HepG2 (cell line): ENCODE measurements at regions not wholly inside any gene's neighbourhood (a gene's known extent, or its start where the extent isn't known, plus 50 kb on each side); places are given as distances from the start of the nearest gene placed in this dataset.

ENCODE experiments used
- ATAC-seq: fragments of 200-7000 bp; cut with Tn5 transposase; 3 replicates; pipeline ENCODE4 v1.9.1; 2020; ENCODE audit warnings: mild to moderate bottlenecking, moderate library complexity
- BruUV-seq: library from RNA; stranded (reverse); fragments of 400-500 nt; replicated peaks from 2 replicates; lab custom pipeline; 2021; lab: Mats Ljungman, UMichigan
- CTCF ChIA-PET: fragments of 300-600 bp; formaldehyde crosslinking; extraction: SDS; loops from one replicate; lab custom pipeline; 2021; ENCODE audit warnings: low total read pairs, inconsistent platforms, low intra/inter-chr PET ratio; lab: Yijun Ruan, JAX
- POLR2A ChIA-PET: fragments of 350-600 bp; sonication (Branson Sonifier 250); formaldehyde crosslinking; loops from one replicate; lab custom pipeline; 2020; ENCODE audit warnings: antibody characterized with exemption, inconsistent platforms; lab: Yijun Ruan, JAX
- DNase-seq: peaks from one replicate; pipeline ENCODE4 v3.0.0-alpha.2; 2015; ENCODE audit warnings: low spot score
- FAIRE-seq: peaks from 3 replicates; lab custom pipeline; 2011; peaks lifted over from hg19 to GRCh38; lab: Jason Lieb, UNC
- H2AFZ ChIP-seq: one replicate; pipeline ENCODE4 v1.6.1; 2011; ENCODE audit warnings: low read length, inconsistent platforms
- H3K27ac ChIP-seq: fragments of 300-600 bp; 3 replicates; pipeline ENCODE4 v1.8.0; 2011; ENCODE audit warnings: mixed run types, mild to moderate bottlenecking, mixed read lengths, low read length, inconsistent platforms; ENCODE audit not compliant: insufficient read depth; ENCODE audit errors: extremely low read length
- H3K27me3 ChIP-seq, 2 experiments: fragments of 200-600 bp in 1 of 2; 2 replicates in 1 of 2; 3 replicates in 1 of 2; pipeline versions ENCODE4 v1.6.0 to v1.8.0; 2011; ENCODE audit warnings: low read length in 2 of 2, mild to moderate bottlenecking in 2 of 2, moderate library complexity in 2 of 2, inconsistent platforms in 1 of 2; ENCODE audit not compliant: insufficient read depth in 2 of 2, control insufficient read depth in 1 of 2
- H3K36me3 ChIP-seq, 2 experiments: fragments of 200-600 bp in 1 of 2; replicated peaks in 1 of 2; 2 replicates in 1 of 2; 3 replicates in 1 of 2; pipeline versions ENCODE4 v1.5.1 to v1.8.0; 2011; ENCODE audit warnings: low read length in 2 of 2, inconsistent platforms in 1 of 2; ENCODE audit not compliant: insufficient read depth in 2 of 2, control insufficient read depth in 1 of 2
- H3K4me1 ChIP-seq: 2 replicates; pipeline ENCODE4 v1.5.1; 2012; ENCODE audit warnings: low read length, inconsistent platforms; ENCODE audit not compliant: insufficient read depth
- H3K4me2 ChIP-seq: 2 replicates; pipeline ENCODE4 v1.6.0; 2011; ENCODE audit warnings: low read depth, low read length, inconsistent platforms
- H3K4me3 ChIP-seq, 3 experiments: fragments of 200-600 bp in 1 of 3; sonication (generic), shearing (Covaris generic) in 1 of 3; replicated peaks in 1 of 3; 2 replicates each; pipeline ENCODE4 v1.5.1; 2011 to 2016; ENCODE audit warnings: low read length in 3 of 3, inconsistent platforms in 2 of 3, low read depth in 2 of 3, mild to moderate bottlenecking in 2 of 3, control low read depth in 1 of 3, mixed read lengths in 1 of 3; ENCODE audit not compliant: insufficient read depth in 1 of 3
- H3K79me2 ChIP-seq: one replicate; pipeline ENCODE4 v1.6.1; 2011; ENCODE audit warnings: low read length, inconsistent platforms; ENCODE audit not compliant: insufficient read depth
- H3K9ac ChIP-seq: 2 replicates; pipeline ENCODE4 v1.6.0; 2011; ENCODE audit warnings: mild to moderate bottlenecking, low read depth, low read length, inconsistent platforms; ENCODE audit not compliant: insufficient read depth
- H3K9me3 ChIP-seq: 2 replicates; pipeline ENCODE4 v1.5.1; 2012; ENCODE audit warnings: mild to moderate bottlenecking, low read length
- H4K20me1 ChIP-seq: 2 replicates; pipeline ENCODE4 v1.6.0; 2011; ENCODE audit warnings: inconsistent platforms, mild to moderate bottlenecking, low read length, moderate library complexity; ENCODE audit not compliant: insufficient read depth
- CCAR2 ChIP-seq: fragments of 200-400 bp; formaldehyde crosslinking; optimal IDR thresholded peaks from 2 replicates; pipeline ENCODE3; 2018; ENCODE audit warnings: low read depth, mild to moderate bottlenecking, low read length, moderate library complexity
- ELF1 ChIP-seq: sonication (generic); formaldehyde crosslinking; IDR thresholded peaks from 2 replicates; pipeline ENCODE4 v1.4.0; 2020; ENCODE audit warnings: missing genetic modification reagents
- KLF15 ChIP-seq: sonication (generic); formaldehyde crosslinking; IDR thresholded peaks from 2 replicates; pipeline ENCODE4 v1.8.1; 2023; ENCODE audit warnings: borderline replicate concordance, mild to moderate bottlenecking, inconsistent platforms, missing genetic modification reagents, mixed read lengths
- NFAT5 ChIP-seq: sonication (generic); formaldehyde crosslinking; IDR thresholded peaks from 2 replicates; pipeline ENCODE4 v1.4.0; 2020; ENCODE audit warnings: missing genetic modification reagents
- NFYC ChIP-seq: IDR thresholded peaks from 2 replicates; pipeline ENCODE4 v1.6.1; 2016; ENCODE audit warnings: missing genetic modification reagents, missing compliant biosample characterization
- PBX2 ChIP-seq: IDR thresholded peaks from 2 replicates; pipeline ENCODE4 v1.6.1; 2016; ENCODE audit warnings: control low read depth
- STAG1 ChIP-seq: sonication (generic); formaldehyde crosslinking; IDR thresholded peaks from 2 replicates; pipeline ENCODE4 v1.4.0; 2020; ENCODE audit warnings: missing genetic modification reagents
- ZGPAT ChIP-seq: IDR thresholded peaks from 2 replicates; pipeline ENCODE4 v1.6.1; 2016; ENCODE audit warnings: mild to moderate bottlenecking
- ZNF124 ChIP-seq: sonication (generic); formaldehyde crosslinking; IDR thresholded peaks from 2 replicates; pipeline ENCODE4 v1.4.0; 2020; ENCODE audit warnings: missing genetic modification reagents
- ZNF234 ChIP-seq: sonication (generic); formaldehyde crosslinking; conservative IDR thresholded peaks from 2 replicates; pipeline ENCODE4 v1.5.1; 2020; ENCODE audit warnings: mild to moderate bottlenecking, missing genetic modification reagents
- ZNF468 ChIP-seq: sonication (generic); formaldehyde crosslinking; IDR thresholded peaks from 2 replicates; pipeline ENCODE4 v1.8.0; 2022; ENCODE audit warnings: mild to moderate bottlenecking, moderate library complexity, missing genetic modification reagents
- ZNF556 ChIP-seq: sonication (generic); formaldehyde crosslinking; IDR thresholded peaks from 2 replicates; pipeline ENCODE4 v1.4.0; 2020; ENCODE audit warnings: mild to moderate bottlenecking, missing genetic modification reagents, borderline replicate concordance
- WGBS: methylation state at CpG from one replicate; pipeline ENCODE4 v1.1.6; 2017; ENCODE audit warnings: low lambda C conversion rate; 5-methylcytosine and 5-hydroxymethylcytosine counted together
- in situ Hi-C: cut with HindIII; loops from 2 replicates; pipeline ENCODE4 v1.10.0; 2017; ENCODE audit warnings: low pct_unique_long_range_greater_than_20kb; ENCODE audit not compliant: extremely low pct_ligation_motif_present
- intact Hi-C: fragments of 100-400 bp; cut with micrococcal nuclease; formaldehyde crosslinking; loops from one replicate; pipeline ENCODE4 v1.10.0; 2022; ENCODE audit not compliant: unreplicated experiment
- TF ChIP-seq, protein P1 (sequence below): sonication (generic); formaldehyde crosslinking; IDR thresholded peaks from 2 replicates; pipeline ENCODE4 v1.4.0; 2020; ENCODE audit warnings: missing genetic modification reagents

GRCh38 chr17:55983096-55983495, 170.2 kb upstream of the ANKFN1 start (continued):
- TF ChIP-seq, protein P1, sequence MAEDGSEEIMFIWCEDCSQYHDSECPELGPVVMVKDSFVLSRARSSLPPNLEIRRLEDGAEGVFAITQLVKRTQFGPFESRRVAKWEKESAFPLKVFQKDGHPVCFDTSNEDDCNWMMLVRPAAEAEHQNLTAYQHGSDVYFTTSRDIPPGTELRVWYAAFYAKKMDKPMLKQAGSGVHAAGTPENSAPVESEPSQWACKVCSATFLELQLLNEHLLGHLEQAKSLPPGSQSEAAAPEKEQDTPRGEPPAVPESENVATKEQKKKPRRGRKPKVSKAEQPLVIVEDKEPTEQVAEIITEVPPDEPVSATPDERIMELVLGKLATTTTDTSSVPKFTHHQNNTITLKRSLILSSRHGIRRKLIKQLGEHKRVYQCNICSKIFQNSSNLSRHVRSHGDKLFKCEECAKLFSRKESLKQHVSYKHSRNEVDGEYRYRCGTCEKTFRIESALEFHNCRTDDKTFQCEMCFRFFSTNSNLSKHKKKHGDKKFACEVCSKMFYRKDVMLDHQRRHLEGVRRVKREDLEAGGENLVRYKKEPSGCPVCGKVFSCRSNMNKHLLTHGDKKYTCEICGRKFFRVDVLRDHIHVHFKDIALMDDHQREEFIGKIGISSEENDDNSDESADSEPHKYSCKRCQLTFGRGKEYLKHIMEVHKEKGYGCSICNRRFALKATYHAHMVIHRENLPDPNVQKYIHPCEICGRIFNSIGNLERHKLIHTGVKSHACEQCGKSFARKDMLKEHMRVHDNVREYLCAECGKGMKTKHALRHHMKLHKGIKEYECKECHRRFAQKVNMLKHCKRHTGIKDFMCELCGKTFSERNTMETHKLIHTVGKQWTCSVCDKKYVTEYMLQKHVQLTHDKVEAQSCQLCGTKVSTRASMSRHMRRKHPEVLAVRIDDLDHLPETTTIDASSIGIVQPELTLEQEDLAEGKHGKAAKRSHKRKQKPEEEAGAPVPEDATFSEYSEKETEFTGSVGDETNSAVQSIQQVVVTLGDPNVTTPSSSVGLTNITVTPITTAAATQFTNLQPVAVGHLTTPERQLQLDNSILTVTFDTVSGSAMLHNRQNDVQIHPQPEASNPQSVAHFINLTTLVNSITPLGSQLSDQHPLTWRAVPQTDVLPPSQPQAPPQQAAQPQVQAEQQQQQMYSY: no peak
- TF ChIP-seq CCAR2 (no peak), NFYC (CRISPR knock-in tag) (no peak)

- H3K27me3 ChIP-seq: no peaks in the 10 kb centered on the region; a peak in 1 of 5 replicates
- in situ Hi-C loops: no loop called here
- H4K20me1 ChIP-seq: no peaks in the 10 kb centered on the region
- no peaks in the 10 kb centered on the region for H3K4me1 ChIP-seq
- DNase-seq: no peak
- H3K4me3 ChIP-seq: no peak overlapping the region
- H3K9me3 ChIP-seq: no peaks in the 10 kb centered on the region
- no peak overlapping the region for H3K9ac ChIP-seq
- no peak overlapping the region for H3K4me2 ChIP-seq
- POLR2A ChIA-PET: no interaction called here
- BruUV-seq: no TSS peak
- H3K36me3 ChIP-seq: no peaks in the 10 kb centered on the region
- WGBS: 19% methylated on average over 4 of the region's 4 CpGs
- intact Hi-C loops: no loop called here
- no peak for FAIRE-seq
- no peak overlapping the region for H2AFZ ChIP-seq
- H3K79me2 ChIP-seq: no peaks in the 10 kb centered on the region
- no peak overlapping the region for H3K27ac ChIP-seq
- CTCF ChIA-PET: no interaction called here
- ATAC-seq: no peak
- no peak for TF ChIP-seq ZNF556
- TF ChIP-seq ZNF234 (CRISPR knock-in tag): no peak
- no peak for TF ChIP-seq CCAR2
- TF ChIP-seq STAG1: no peak
- no peak for TF ChIP-seq ELF1 (CRISPR knock-in tag)
- no peak for TF ChIP-seq ZNF124 (CRISPR knock-in tag)
- TF ChIP-seq KLF15 (CRISPR knock-in tag): no peak
- TF ChIP-seq ZNF468 (CRISPR knock-in tag): no peak
- no peak for TF ChIP-seq NFAT5
- no peak for TF ChIP-seq ZGPAT
- no peak for TF ChIP-seq PBX2
These were observed 166.5 kb upstream of the ANKFN1 start for GRCh38 chr17:55986817-55987216.
